GM12878 (cell line): ENCODE measurements at regions not wholly inside any gene's neighbourhood (a gene's known extent, or its start where the extent isn't known, plus 50 kb on each side); places are given as distances from the start of the nearest gene placed in this dataset.

ENCODE experiments used
- ATAC-seq: fragments of 200-7000 bp; cut with Tn5 transposase; 3 replicates; pipeline ENCODE4 v1.9.1; 2020; ENCODE audit warnings: mild to moderate bottlenecking, moderate library complexity
- BruUV-seq: library from RNA; stranded (reverse); fragments of 400-500 nt; replicated peaks from 2 replicates; lab custom pipeline; 2021; lab: Mats Ljungman, UMichigan
- CTCF ChIA-PET: fragments of 300-600 bp; sonication (Branson Sonifier 250); formaldehyde crosslinking; extraction: SDS; loops from one replicate; lab custom pipeline; 2021; ENCODE audit warnings: inconsistent platforms; lab: Yijun Ruan, JAX
- POLR2A ChIA-PET: fragments of 350-600 bp; formaldehyde crosslinking; extraction: SDS; loops from one replicate; lab custom pipeline; 2021; ENCODE audit warnings: inconsistent platforms; lab: Charles Lee
- RAD21 ChIA-PET: fragments of 300-600 bp; sonication (Branson Sonifier 250); formaldehyde crosslinking; loops from one replicate; lab custom pipeline; 2023; ENCODE audit warnings: antibody characterized with exemption; ENCODE audit not compliant: unreplicated experiment; lab: Charles Lee
- SMC1A ChIA-PET: fragments of 300-600 bp; sonication (Branson Sonifier 250); formaldehyde crosslinking; loops from one replicate; lab custom pipeline; 2023; ENCODE audit not compliant: unreplicated experiment, uncharacterized antibody; lab: Charles Lee
- DNase-seq: peaks from one replicate; pipeline ENCODE4 v3.0.0-alpha.2; 2011; ENCODE audit warnings: low read depth, low spot score
- FAIRE-seq: peaks from 3 replicates; lab custom pipeline; 2011; peaks lifted over from hg19 to GRCh38; lab: Jason Lieb, UNC
- H2AFZ ChIP-seq: 2 replicates; pipeline ENCODE4 v1.6.0; 2011; ENCODE audit warnings: low read depth, low read length, control low read depth; ENCODE audit not compliant: control insufficient read depth
- H3K27ac ChIP-seq: 2 replicates; pipeline ENCODE4 v1.5.1; 2011; ENCODE audit warnings: control low read depth; ENCODE audit not compliant: control insufficient read depth, insufficient read depth
- H3K27me3 ChIP-seq, 2 experiments: replicated peaks in 1 of 2; 2 replicates each; pipeline versions ENCODE4 v1.6.0 to v1.6.1; 2011; ENCODE audit warnings: low read length in 1 of 2; ENCODE audit not compliant: control insufficient read depth in 2 of 2, insufficient read depth in 2 of 2
- H3K36me3 ChIP-seq, 2 experiments: 2 replicates each; pipeline ENCODE4 v1.5.1; 2011; ENCODE audit warnings: low read length in 1 of 2; ENCODE audit not compliant: control insufficient read depth in 2 of 2, insufficient read depth in 2 of 2
- H3K4me1 ChIP-seq: 2 replicates; pipeline ENCODE4 v1.6.1; 2011; ENCODE audit warnings: mild to moderate bottlenecking, low read length, moderate library complexity, mixed read lengths; ENCODE audit not compliant: control insufficient read depth, insufficient read depth
- H3K4me2 ChIP-seq: 2 replicates; pipeline ENCODE4 v1.6.0; 2011; ENCODE audit warnings: control low read depth; ENCODE audit not compliant: control insufficient read depth, insufficient read depth
- H3K4me3 ChIP-seq: fragments of 200-600 bp; sonication (generic); 2 replicates; pipeline ENCODE4 v1.5.1; 2016
- H3K79me2 ChIP-seq: 2 replicates; pipeline ENCODE4 v1.6.0; 2011; ENCODE audit warnings: low read length; ENCODE audit not compliant: control insufficient read depth, insufficient read depth
- H3K9ac ChIP-seq: 2 replicates; pipeline ENCODE4 v1.8.0; 2011; ENCODE audit warnings: low read length, control low read depth, mixed read lengths; ENCODE audit not compliant: control insufficient read depth, insufficient read depth
- H3K9me3 ChIP-seq: replicated peaks from 3 replicates; pipeline ENCODE4 v1.5.1; 2011; ENCODE audit warnings: mild to moderate bottlenecking, low read length; ENCODE audit not compliant: control insufficient read depth, insufficient read depth
- H4K20me1 ChIP-seq: 2 replicates; pipeline ENCODE4 v1.6.0; 2011; ENCODE audit not compliant: control insufficient read depth, insufficient read depth
- CBFB ChIP-seq: IDR thresholded peaks from 2 replicates; pipeline ENCODE4 v1.6.1; 2016; ENCODE audit warnings: antibody characterized with exemption, low read depth
- HDAC2 ChIP-seq: fragments of 200-600 bp; sonication (generic); IDR thresholded peaks from 2 replicates; pipeline ENCODE4 v1.6.1; 2017
- IKZF1 ChIP-seq: fragments of 450-650 bp; conservative IDR thresholded peaks from 2 replicates; pipeline ENCODE4 v1.6.1; 2017; ENCODE audit warnings: antibody characterized with exemption, mild to moderate bottlenecking
- IKZF2 ChIP-seq, 2 experiments: fragments of 450-650 bp; IDR thresholded peaks; 2 replicates each; pipeline ENCODE4 v1.6.1; 2017; ENCODE audit warnings: mild to moderate bottlenecking in 2 of 2, moderate library complexity in 2 of 2
- IRF4 ChIP-seq: IDR thresholded peaks from 2 replicates; pipeline ENCODE4 v1.6.1; 2011; ENCODE audit warnings: low read depth, low read length
- MYB ChIP-seq: fragments of 150-350 bp; IDR thresholded peaks from 2 replicates; pipeline ENCODE4 v1.6.1; 2014; ENCODE audit warnings: mild to moderate bottlenecking, low read depth, low read length, borderline replicate concordance
- NFIC ChIP-seq: IDR thresholded peaks from 2 replicates; pipeline ENCODE4 v1.6.1; 2012; ENCODE audit warnings: low read depth, mild to moderate bottlenecking, inconsistent platforms, low read length, moderate library complexity
- NR2C1 ChIP-seq: fragments of 450-650 bp; IDR thresholded peaks from 2 replicates; pipeline ENCODE4 v1.6.1; 2017; ENCODE audit warnings: antibody characterized with exemption, mild to moderate bottlenecking, moderate library complexity
- POLR2AphosphoS5 ChIP-seq: IDR thresholded peaks from 2 replicates; pipeline ENCODE4 v1.6.1; 2011; ENCODE audit warnings: mild to moderate bottlenecking, low read length, inconsistent platforms
- RELA ChIP-seq: fragments of 450-650 bp; IDR thresholded peaks from 2 replicates; pipeline ENCODE4 v1.8.0; 2014; ENCODE audit warnings: borderline replicate concordance; ENCODE audit not compliant: partially characterized antibody
- SMC3 ChIP-seq: IDR thresholded peaks from 2 replicates; pipeline ENCODE4 v1.6.1; 2011; ENCODE audit warnings: low read length, improper control_type of control experiment, borderline replicate concordance
- STAT1 ChIP-seq: fragments of 450-650 bp; conservative IDR thresholded peaks from 2 replicates; pipeline ENCODE4 v1.6.1; 2014; ENCODE audit warnings: antibody characterized with exemption, mild to moderate bottlenecking
- TCF12 ChIP-seq: IDR thresholded peaks from 2 replicates; pipeline ENCODE4 v1.6.1; 2011; ENCODE audit warnings: low read depth, mild to moderate bottlenecking, low read length
- USF2 ChIP-seq: IDR thresholded peaks from 2 replicates; pipeline ENCODE4 v1.6.1; 2011; ENCODE audit warnings: low read depth, low read length, improper control_type of control experiment, borderline replicate concordance
- ZNF592 ChIP-seq: fragments of 450-650 bp; IDR thresholded peaks from 2 replicates; pipeline ENCODE4 v1.6.1; 2017; ENCODE audit warnings: mild to moderate bottlenecking, moderate library complexity
- WGBS: methylation state at CpG from one replicate; pipeline ENCODE4 v1.1.6; 2016; ENCODE audit warnings: low lambda C conversion rate; ENCODE audit not compliant: insufficient replicate concordance, insufficient coverage; ENCODE audit errors: missing lambda C conversion rate; 5-methylcytosine and 5-hydroxymethylcytosine counted together
- in situ Hi-C: fragments of 300-500 bp; cut with MboI; formaldehyde crosslinking; loops from 9 replicates; pipeline ENCODE4 v1.14.3; 2018; ENCODE audit warnings: mixed read lengths
- intact Hi-C: fragments of 100-400 bp; cut with micrococcal nuclease; formaldehyde crosslinking; loops from one replicate; pipeline ENCODE4 v1.14.2; 2022; ENCODE audit not compliant: unreplicated experiment

- RAD21 ChIA-PET, result no interaction called here
- Histone ChIP-seq H3K36me3 (no peaks in the 10 kb centered on the region), H3K4me2 (no peak overlapping the region), H4K20me1 (no peaks in the 10 kb centered on the region), H3K4me3 (no peak overlapping the region), H3K79me2 (no peaks in the 10 kb centered on the region), H2AFZ (no peak overlapping the region), H3K27ac (no peak overlapping the region), H3K27me3 (no peaks in the 10 kb centered on the region), H3K4me1 (no peaks in the 10 kb centered on the region), H3K9me3 (no peaks in the 10 kb centered on the region), H3K9ac (no peak overlapping the region)
- FAIRE-seq (no peak), ATAC-seq (no peak), DNase-seq (no peak)
- SMC1A ChIA-PET, result no interaction called here
- POLR2A ChIA-PET, result no interaction called here
- TF ChIP-seq IKZF2 (IDR thresholded peaks at IDR 0.05) (no peak), SMC3 (no peak), NFIC (no peak), RELA (no peak), IKZF1 (no peak)
- no TSS peak for BruUV-seq
- in situ Hi-C loops, result no loop called here
- 4% methylated on average over 2 of the region's 2 CpGs for WGBS
- intact Hi-C loops, result no loop called here
- CTCF ChIA-PET, result no interaction called here
Measured at GRCh38 chr6:141946502-141946901, 186.2 kb upstream of the GJE1 start.

- ChIA-PET RAD21 (no interaction called here), CTCF (no interaction called here)
- intact Hi-C loops, result no loop called here
- TF ChIP-seq IRF4 (no peak), ZNF592 (no peak), STAT1 (no peak), USF2 (no peak), POLR2AphosphoS5 (no peak), NR2C1 (no peak), HDAC2 (no peak), IKZF1 (no peak), MYB (no peak), TCF12 (no peak), CBFB (no peak)
Measured at GRCh38 chr6:141938664-141939063, 194.1 kb upstream of the GJE1 start.

More at GRCh38 chr6:141938664-141939063, 194.1 kb upstream of the GJE1 start:
- Histone ChIP-seq H3K36me3 (no peaks in the 10 kb centered on the region), H3K79me2 (no peaks in the 10 kb centered on the region), H3K9ac (no peak overlapping the region), H3K4me1 (no peaks in the 10 kb centered on the region), H3K27me3 (no peaks in the 10 kb centered on the region), H2AFZ (no peak overlapping the region), H3K27ac (no peak overlapping the region), H3K4me2 (no peak overlapping the region), H3K4me3 (no peak overlapping the region), H3K9me3 (no peaks in the 10 kb centered on the region), H4K20me1 (no peaks in the 10 kb centered on the region)
- FAIRE-seq (no peak), ATAC-seq (no peak), DNase-seq (no peak)
- in situ Hi-C loops, result no loop called here
- SMC1A ChIA-PET, result interaction anchor here (1.0 kb wide), 1 partner anchor 9 kb away, joined by 3 read pairs; no protein-coding TSS in a partner anchor
- 0% methylated on average over 1 of the region's 1 CpG for WGBS
- BruUV-seq, result no TSS peak
- POLR2A ChIA-PET, result no interaction called here
